ENCODE measurements at regions not wholly inside any gene's neighbourhood (a gene's known extent, or its start where the extent isn't known, plus 50 kb on each side); places are given as distances from the start of the nearest gene placed in this dataset.

GRCh38 chr4:29051381-29051965, 1668.7 kb upstream of the PCDH7 start:
- H3K36me3 ChIP-seq (ENCODE audit: control insufficient read depth in 1 of 2, insufficient read depth in 2 of 2, low read length in 1 of 2), result no peaks in the 10 kb centered on the region
- no peak overlapping the region for H3K4me3 ChIP-seq (ENCODE audit: low read length in 2 of 2)
- no peaks in the 10 kb centered on the region for H3K4me1 ChIP-seq (ENCODE audit: control insufficient read depth in 1 of 2, insufficient read depth in 2 of 2, low read length in 2 of 2)
- no peaks in the 10 kb centered on the region for H3K9me3 ChIP-seq (ENCODE audit: control insufficient read depth, low read length)
- DNase-seq (no peak), ATAC-seq (ENCODE audit: low FRiP score) (no peak)
- WGBS, 2 donors, result 60 to 63% methylated on average over 4 of the region's 4 CpGs
- H3K27ac ChIP-seq (ENCODE audit: low read depth in 1 of 2, low read length in 2 of 2), result no peak overlapping the region
- H3K27me3 ChIP-seq (ENCODE audit: control insufficient read depth in 1 of 2, insufficient read depth in 2 of 2, low read length in 1 of 2), result no peaks in the 10 kb centered on the region
- intact Hi-C loops (cut with DNase I), result no loop called here

- H3K36me3 ChIP-seq (ENCODE audit: control insufficient read depth in 1 of 2, insufficient read depth in 2 of 2, low read length in 1 of 2), result no peaks in the 10 kb centered on the region
- no peaks in the 10 kb centered on the region for H3K27me3 ChIP-seq (ENCODE audit: control insufficient read depth in 1 of 2, insufficient read depth in 2 of 2, low read length in 1 of 2)
- no peak overlapping the region for H3K27ac ChIP-seq (ENCODE audit: low read depth in 1 of 2, low read length in 2 of 2)
- no peaks in the 10 kb centered on the region for H3K9me3 ChIP-seq (ENCODE audit: control insufficient read depth, low read length)
- DNase-seq (no peak), ATAC-seq (ENCODE audit: low FRiP score) (no peak)
- no peak overlapping the region for H3K4me3 ChIP-seq (ENCODE audit: low read length in 2 of 2)
- H3K4me1 ChIP-seq (ENCODE audit: control insufficient read depth in 1 of 2, insufficient read depth in 2 of 2, low read length in 2 of 2), result no peaks in the 10 kb centered on the region
- intact Hi-C loops (cut with DNase I), result no loop called here
- 72 to 75% methylated on average over 4 of the region's 4 CpGs for WGBS, 2 donors
These were observed 1667.9 kb upstream of the PCDH7 start for GRCh38 chr4:29052266-29052665.

- Histone ChIP-seq H3K4me3 (ENCODE audit: low read length in 2 of 2) (no peak overlapping the region), H3K27me3 (ENCODE audit: control insufficient read depth in 1 of 2, insufficient read depth in 2 of 2, low read length in 1 of 2) (no peaks in the 10 kb centered on the region), H3K27ac (ENCODE audit: low read depth in 1 of 2, low read length in 2 of 2) (no peak overlapping the region), H3K36me3 (ENCODE audit: control insufficient read depth in 1 of 2, insufficient read depth in 2 of 2, low read length in 1 of 2) (no peaks in the 10 kb centered on the region), H3K9me3 (ENCODE audit: control insufficient read depth, low read length) (no peaks in the 10 kb centered on the region), H3K4me1 (ENCODE audit: control insufficient read depth in 1 of 2, insufficient read depth in 2 of 2, low read length in 2 of 2) (no peaks in the 10 kb centered on the region)
- no peak for ATAC-seq (ENCODE audit: low FRiP score)
- intact Hi-C loops (cut with DNase I), result no loop called here
- 72 to 73% methylated on average over 2 of the region's 2 CpGs for WGBS, 2 donors
- DNase-seq, result no peak
These were observed 1661.6 kb upstream of the PCDH7 start for GRCh38 chr4:29058531-29058930.

DNA sequence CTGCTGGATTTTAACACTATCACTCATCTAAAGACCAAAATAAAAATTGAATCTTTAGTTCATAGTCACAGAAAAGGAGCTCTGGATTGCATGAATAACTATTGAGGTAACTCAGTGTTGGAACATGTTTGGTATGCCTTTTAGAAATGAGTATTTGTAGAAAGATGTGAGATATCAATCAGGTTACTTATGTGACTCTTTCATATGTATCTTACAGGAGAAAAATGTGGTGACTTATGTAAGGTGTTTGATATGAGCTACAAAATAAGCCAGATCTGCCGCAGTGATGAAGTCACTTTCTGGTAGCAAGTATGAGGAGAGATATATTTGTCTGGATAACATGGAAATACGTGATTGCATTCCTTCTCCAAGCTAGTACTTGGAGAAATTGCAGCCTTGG, 1653.3 kb upstream of the PCDH7 start:
- Histone ChIP-seq H3K4me1 (ENCODE audit: control insufficient read depth in 1 of 2, insufficient read depth in 2 of 2, low read length in 2 of 2) (no peaks in the 10 kb centered on the region), H3K36me3 (ENCODE audit: control insufficient read depth in 1 of 2, insufficient read depth in 2 of 2, low read length in 1 of 2) (no peaks in the 10 kb centered on the region), H3K9me3 (ENCODE audit: control insufficient read depth, low read length) (no peaks in the 10 kb centered on the region), H3K4me3 (ENCODE audit: low read length in 2 of 2) (no peak overlapping the region), H3K27ac (ENCODE audit: low read depth in 1 of 2, low read length in 2 of 2) (no peak overlapping the region), H3K27me3 (ENCODE audit: control insufficient read depth in 1 of 2, insufficient read depth in 2 of 2, low read length in 1 of 2) (no peaks in the 10 kb centered on the region)
- DNase-seq, result no peak
- WGBS, 2 donors, result 17 to 42% methylated on average over 2 of the region's 2 CpGs
- intact Hi-C loops (cut with DNase I), result no loop called here
- ATAC-seq (ENCODE audit: low FRiP score), result no peak

DNA sequence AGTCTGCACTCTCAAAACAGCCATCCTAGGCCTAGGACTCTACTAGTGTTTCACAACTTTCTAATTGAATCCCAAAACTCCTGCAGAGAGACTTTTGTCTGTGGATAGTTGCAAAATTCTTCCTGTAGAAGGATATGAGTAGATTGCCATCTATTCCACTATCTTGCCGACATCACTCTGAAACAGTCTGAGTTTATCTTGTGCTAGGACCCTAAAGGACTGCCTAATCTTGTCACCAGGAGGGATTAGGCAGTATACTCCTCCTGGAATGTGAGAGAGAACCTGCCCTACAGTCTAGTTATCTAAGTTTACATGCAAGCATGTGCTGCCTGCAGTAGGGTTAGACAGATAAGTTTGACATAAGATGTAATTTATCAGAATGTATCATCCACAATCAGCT, 1646.6 kb upstream of the PCDH7 start:
- whole genome bisulfite sequencing, 2 donors, result 79 to 91% methylated on average over 1 of the region's 1 CpG
- no peak for DNase-seq
- no peaks in the 10 kb centered on the region for H3K27me3 ChIP-seq (ENCODE audit: control insufficient read depth in 1 of 2, insufficient read depth in 2 of 2, low read length in 1 of 2)
- H3K36me3 ChIP-seq (ENCODE audit: control insufficient read depth in 1 of 2, insufficient read depth in 2 of 2, low read length in 1 of 2), result no peaks in the 10 kb centered on the region
- H3K4me3 ChIP-seq (ENCODE audit: low read length in 2 of 2), result no peak overlapping the region
- intact Hi-C loops (cut with DNase I), result no loop called here
- ATAC-seq (ENCODE audit: low FRiP score), result no peak
- no peaks in the 10 kb centered on the region for H3K4me1 ChIP-seq (ENCODE audit: control insufficient read depth in 1 of 2, insufficient read depth in 2 of 2, low read length in 2 of 2)
- H3K27ac ChIP-seq (ENCODE audit: low read depth in 1 of 2, low read length in 2 of 2), result no peak overlapping the region
- peaks cover 9% of the 10 kb centered on the region for H3K9me3 ChIP-seq (ENCODE audit: control insufficient read depth, low read length)

- peaks cover 9% of the 10 kb centered on the region for H3K9me3 ChIP-seq (ENCODE audit: control insufficient read depth, low read length)
- intact Hi-C loops (cut with DNase I), result no loop called here
- ATAC-seq (ENCODE audit: low FRiP score), result no peak
- H3K4me1 ChIP-seq (ENCODE audit: control insufficient read depth in 1 of 2, insufficient read depth in 2 of 2, low read length in 2 of 2), result no peaks in the 10 kb centered on the region
- DNase-seq, result no peak
- no peaks in the 10 kb centered on the region for H3K27me3 ChIP-seq (ENCODE audit: control insufficient read depth in 1 of 2, insufficient read depth in 2 of 2, low read length in 1 of 2)
- WGBS, 2 donors, result 92 to 93% methylated on average over 6 of the region's 6 CpGs
- no peaks in the 10 kb centered on the region for H3K36me3 ChIP-seq (ENCODE audit: control insufficient read depth in 1 of 2, insufficient read depth in 2 of 2, low read length in 1 of 2)
- no peak overlapping the region for H3K4me3 ChIP-seq (ENCODE audit: low read length in 2 of 2)
- H3K27ac ChIP-seq (ENCODE audit: low read depth in 1 of 2, low read length in 2 of 2), result no peak overlapping the region
These were observed 1644.8 kb upstream of the PCDH7 start for GRCh38 chr4:29075366-29075765.

DNA sequence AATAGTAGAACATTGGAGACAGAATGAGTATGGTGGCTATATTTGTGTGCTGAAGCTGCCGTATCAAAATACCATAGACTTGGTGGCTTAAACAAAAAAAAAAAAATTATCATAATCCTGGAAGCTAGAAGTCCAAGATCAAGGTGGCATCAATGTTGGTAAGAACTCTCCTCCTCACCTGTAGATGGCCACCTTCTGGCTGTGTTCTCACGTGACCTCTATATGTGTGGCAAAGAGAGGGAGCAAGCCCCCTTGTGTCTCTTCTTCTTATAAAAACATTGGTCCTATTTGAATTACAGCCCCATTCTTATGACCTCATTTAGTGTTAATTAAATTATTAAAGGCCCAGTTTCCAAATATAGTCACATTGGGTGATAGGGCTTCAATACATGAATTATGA, 1640.9 kb upstream of the PCDH7 start:
- no peaks in the 10 kb centered on the region for H3K27me3 ChIP-seq (ENCODE audit: control insufficient read depth in 1 of 2, insufficient read depth in 2 of 2, low read length in 1 of 2)
- H3K27ac ChIP-seq (ENCODE audit: low read depth in 1 of 2, low read length in 2 of 2), result no peak overlapping the region
- ATAC-seq (ENCODE audit: low FRiP score) (no peak), DNase-seq (no peak)
- no peak overlapping the region for H3K4me3 ChIP-seq (ENCODE audit: low read length in 2 of 2)
- H3K36me3 ChIP-seq (ENCODE audit: control insufficient read depth in 1 of 2, insufficient read depth in 2 of 2, low read length in 1 of 2), result no peaks in the 10 kb centered on the region
- H3K4me1 ChIP-seq (ENCODE audit: control insufficient read depth in 1 of 2, insufficient read depth in 2 of 2, low read length in 2 of 2), result no peaks in the 10 kb centered on the region
- intact Hi-C loops (cut with DNase I), result no loop called here
- no peaks in the 10 kb centered on the region for H3K9me3 ChIP-seq (ENCODE audit: control insufficient read depth, low read length)
- WGBS, 2 donors, result 77 to 81% methylated on average over 2 of the region's 2 CpGs

GRCh38 chr4:29081234-29081955, 1638.8 kb upstream of the PCDH7 start:
- Histone ChIP-seq H3K27me3 (ENCODE audit: control insufficient read depth in 1 of 2, insufficient read depth in 2 of 2, low read length in 1 of 2) (no peaks in the 10 kb centered on the region), H3K36me3 (ENCODE audit: control insufficient read depth in 1 of 2, insufficient read depth in 2 of 2, low read length in 1 of 2) (no peaks in the 10 kb centered on the region), H3K9me3 (ENCODE audit: control insufficient read depth, low read length) (no peaks in the 10 kb centered on the region), H3K4me1 (ENCODE audit: control insufficient read depth in 1 of 2, insufficient read depth in 2 of 2, low read length in 2 of 2) (no peaks in the 10 kb centered on the region), H3K4me3 (ENCODE audit: low read length in 2 of 2) (no peak overlapping the region), H3K27ac (ENCODE audit: low read depth in 1 of 2, low read length in 2 of 2) (no peak overlapping the region)
- intact Hi-C loops (cut with DNase I), result no loop called here
- WGBS, 2 donors, result 63 to 68% methylated on average over 5 of the region's 5 CpGs
- ATAC-seq (ENCODE audit: low FRiP score) (no peak), DNase-seq (no peak)

- WGBS, 2 donors, result 48 to 66% methylated on average over 5 of the region's 5 CpGs
- ATAC-seq (ENCODE audit: low FRiP score) (no peak), DNase-seq (no peak)
These were observed 1637.5 kb upstream of the PCDH7 start for GRCh38 chr4:29082684-29083083.

More at GRCh38 chr4:29082684-29083083, 1637.5 kb upstream of the PCDH7 start:
- Histone ChIP-seq H3K4me3 (ENCODE audit: low read length in 2 of 2) (no peak overlapping the region), H3K36me3 (ENCODE audit: control insufficient read depth in 1 of 2, insufficient read depth in 2 of 2, low read length in 1 of 2) (no peaks in the 10 kb centered on the region), H3K27me3 (ENCODE audit: control insufficient read depth in 1 of 2, insufficient read depth in 2 of 2, low read length in 1 of 2) (no peaks in the 10 kb centered on the region), H3K27ac (ENCODE audit: low read depth in 1 of 2, low read length in 2 of 2) (no peak overlapping the region), H3K4me1 (ENCODE audit: control insufficient read depth in 1 of 2, insufficient read depth in 2 of 2, low read length in 2 of 2) (no peaks in the 10 kb centered on the region), H3K9me3 (ENCODE audit: control insufficient read depth, low read length) (no peaks in the 10 kb centered on the region)
- intact Hi-C loops (cut with DNase I), result no loop called here
